BLaER1 (cell line): ENCODE measurements at regions not wholly inside any gene's neighbourhood (a gene's known extent, or its start where the extent isn't known, plus 50 kb on each side); places are given as distances from the start of the nearest gene placed in this dataset.

Experiments used
- H3K27ac ChIP-seq: shearing (Covaris generic); formaldehyde crosslinking; 2 replicates; pipeline ENCODE4 v1.8.1; 2022
- H3K27me3 ChIP-seq: shearing (Covaris generic); formaldehyde crosslinking; 2 replicates; pipeline ENCODE4 v1.8.1; 2022
- H3K36me3 ChIP-seq: shearing (Covaris generic); formaldehyde crosslinking; 2 replicates; pipeline ENCODE4 v1.8.1; 2022
- H3K4me1 ChIP-seq: shearing (Covaris generic); formaldehyde crosslinking; 2 replicates; pipeline ENCODE4 v1.8.1; 2022
- H3K4me2 ChIP-seq: shearing (Covaris generic); formaldehyde crosslinking; 2 replicates; pipeline ENCODE4 v1.8.1; 2022
- H3K4me3 ChIP-seq: shearing (Covaris generic); formaldehyde crosslinking; 2 replicates; pipeline ENCODE4 v1.8.1; 2022
- H3K9ac ChIP-seq: shearing (Covaris generic); formaldehyde crosslinking; 2 replicates; pipeline ENCODE4 v1.8.1; 2022
- H3K9me3 ChIP-seq: shearing (Covaris generic); formaldehyde crosslinking; 2 replicates; pipeline ENCODE4 v1.8.1; 2022
- H4K20me1 ChIP-seq: shearing (Covaris generic); formaldehyde crosslinking; 2 replicates; pipeline ENCODE4 v1.8.1; 2022
- Cebpa-rat ChIP-seq: shearing (Covaris generic); IDR thresholded peaks from 2 replicates; pipeline ENCODE4 v1.8.1; 2022

GRCh38 chr1:55318116-55318817 is 103.1 kb upstream of the USP24 start:
- Histone ChIP-seq H3K9ac (no peak overlapping the region), H3K4me3 (no peak overlapping the region), H3K27ac (no peak overlapping the region), H3K4me1 (peaks cover 28% of the 10 kb centered on the region), H3K9me3 (no peaks in the 10 kb centered on the region), H3K4me2 (peak overlapping the region; percentile 51), H3K27me3 (no peaks in the 10 kb centered on the region), H3K36me3 (no peaks in the 10 kb centered on the region), H4K20me1 (no peaks in the 10 kb centered on the region)
- no peak for TF ChIP-seq Cebpa-rat

GRCh38 chr1:55317673-55318072 is 102.5 kb upstream of the USP24 start:
- Histone ChIP-seq H3K9me3 (no peaks in the 10 kb centered on the region), H3K4me2 (peak overlapping the region; percentile 51)
- no peak for TF ChIP-seq Cebpa-rat

GRCh38 chr1:55316947-55317662 is 101.9 kb upstream of the USP24 start:
- Histone ChIP-seq H3K27me3 (no peaks in the 10 kb centered on the region), H4K20me1 (no peaks in the 10 kb centered on the region), H3K4me3 (no peak overlapping the region), H3K27ac (peak overlapping the region; percentile 29), H3K4me2 (peak overlapping the region; percentile 51), H3K9me3 (no peaks in the 10 kb centered on the region), H3K9ac (no peak overlapping the region), H3K4me1 (peaks cover 28% of the 10 kb centered on the region), H3K36me3 (no peaks in the 10 kb centered on the region)
- TF ChIP-seq Cebpa-rat: no peak

More at GRCh38 chr1:55317673-55318072, 102.5 kb upstream of the USP24 start:
- H3K27ac ChIP-seq: no peak overlapping the region
- H3K36me3 ChIP-seq: no peaks in the 10 kb centered on the region
- no peaks in the 10 kb centered on the region for H3K27me3 ChIP-seq
- H3K4me1 ChIP-seq: peaks cover 28% of the 10 kb centered on the region
- no peak overlapping the region for H3K9ac ChIP-seq
- H4K20me1 ChIP-seq: no peaks in the 10 kb centered on the region
- no peak overlapping the region for H3K4me3 ChIP-seq

- Histone ChIP-seq H3K27me3 (no peaks in the 10 kb centered on the region), H3K9ac (no peak overlapping the region), H3K9me3 (no peaks in the 10 kb centered on the region), H3K36me3 (no peaks in the 10 kb centered on the region), H3K4me1 (peaks cover 28% of the 10 kb centered on the region), H3K4me3 (no peak overlapping the region), H3K27ac (peak overlapping the region; percentile 29), H4K20me1 (no peaks in the 10 kb centered on the region), H3K4me2 (peak overlapping the region; percentile 51)
- TF ChIP-seq Cebpa-rat: no peak
Observed at GRCh38 chr1:55316502-55316901, 101.3 kb upstream of the USP24 start.

GRCh38 chr1:55315552-55315951 is 100.4 kb upstream of the USP24 start:
- no peak overlapping the region for H3K4me2 ChIP-seq
- H3K27me3 ChIP-seq: no peaks in the 10 kb centered on the region
- no peak overlapping the region for H3K9ac ChIP-seq
- no peak overlapping the region for H3K4me3 ChIP-seq
- no peaks in the 10 kb centered on the region for H3K36me3 ChIP-seq
- H3K4me1 ChIP-seq: peaks cover 36% of the 10 kb centered on the region
- no peaks in the 10 kb centered on the region for H4K20me1 ChIP-seq
- TF ChIP-seq Cebpa-rat: no peak
- no peaks in the 10 kb centered on the region for H3K9me3 ChIP-seq
- no peak overlapping the region for H3K27ac ChIP-seq

- Histone ChIP-seq H3K4me2 (no peak overlapping the region), H3K27me3 (no peaks in the 10 kb centered on the region), H3K27ac (no peak overlapping the region), H4K20me1 (no peaks in the 10 kb centered on the region), H3K9ac (no peak overlapping the region), H3K36me3 (no peaks in the 10 kb centered on the region), H3K9me3 (no peaks in the 10 kb centered on the region), H3K4me3 (no peak overlapping the region), H3K4me1 (peaks cover 44% of the 10 kb centered on the region)
- no peak for TF ChIP-seq Cebpa-rat
Observed at GRCh38 chr1:55314740-55315139, 99.6 kb upstream of the USP24 start.

GRCh38 chr1:55313903-55314302 is 98.7 kb upstream of the USP24 start:
- H3K4me1 ChIP-seq: peaks cover 49% of the 10 kb centered on the region
- H4K20me1 ChIP-seq: no peaks in the 10 kb centered on the region
- H3K4me2 ChIP-seq: no peak overlapping the region
- no peaks in the 10 kb centered on the region for H3K9me3 ChIP-seq
- no peak overlapping the region for H3K9ac ChIP-seq
- no peaks in the 10 kb centered on the region for H3K36me3 ChIP-seq
- H3K4me3 ChIP-seq: no peak overlapping the region
- TF ChIP-seq Cebpa-rat: no peak
- H3K27me3 ChIP-seq: no peaks in the 10 kb centered on the region
- no peak overlapping the region for H3K27ac ChIP-seq

- Histone ChIP-seq H3K9me3 (no peaks in the 10 kb centered on the region; the same call in 1 of the 2 replicates), H4K20me1 (no peaks in the 10 kb centered on the region), H3K36me3 (no peaks in the 10 kb centered on the region), H3K27ac (no peak overlapping the region), H3K4me1 (peaks cover 33% of the 10 kb centered on the region), H3K27me3 (no peaks in the 10 kb centered on the region), H3K4me3 (no peak overlapping the region), H3K4me2 (no peak overlapping the region), H3K9ac (no peak overlapping the region)
- no peak for TF ChIP-seq Cebpa-rat
Observed at GRCh38 chr1:55311979-55312378, 96.8 kb upstream of the USP24 start.

- H3K4me3 ChIP-seq: no peak overlapping the region
- no peaks in the 10 kb centered on the region for H3K36me3 ChIP-seq
- H3K4me2 ChIP-seq: 0 out of 2 replicates have a peak overlapping the region, but pooled peaks have one; percentile 7
- no peak overlapping the region for H3K27ac ChIP-seq
- H3K4me1 ChIP-seq: peaks cover 24% of the 10 kb centered on the region
- TF ChIP-seq Cebpa-rat: no peak
- no peaks in the 10 kb centered on the region; the same call in 1 of the 2 replicates for H3K9me3 ChIP-seq
- H3K9ac ChIP-seq: no peak overlapping the region
- no peaks in the 10 kb centered on the region for H4K20me1 ChIP-seq
- H3K27me3 ChIP-seq: no peaks in the 10 kb centered on the region
Observed at GRCh38 chr1:55311057-55311641, 96.0 kb upstream of the USP24 start.

GRCh38 chr1:55310505-55310971 is 95.4 kb upstream of the USP24 start:
- no peak overlapping the region for H3K27ac ChIP-seq
- no peak overlapping the region for H3K9ac ChIP-seq
- no peak overlapping the region for H3K4me3 ChIP-seq
- H3K4me2 ChIP-seq: peak overlapping the region; percentile 38
- H3K27me3 ChIP-seq: no peaks in the 10 kb centered on the region
- H3K36me3 ChIP-seq: no peaks in the 10 kb centered on the region
- no peak for TF ChIP-seq Cebpa-rat
- no peaks in the 10 kb centered on the region; the same call in 1 of the 2 replicates for H3K9me3 ChIP-seq
- H4K20me1 ChIP-seq: no peaks in the 10 kb centered on the region
- peaks cover 29% of the 10 kb centered on the region for H3K4me1 ChIP-seq
